GM12801 (cell line): ENCODE measurements at regions not wholly inside any gene's neighbourhood (a gene's known extent, or its start where the extent isn't known, plus 50 kb on each side); places are given as distances from the start of the nearest gene placed in this dataset.

ENCODE experiments used
- TF ChIP-seq, protein P1 (sequence below): IDR thresholded peaks from one replicate; pipeline ENCODE4 v1.5.1; 2011; ENCODE audit warnings: control low read depth; ENCODE audit not compliant: insufficient read length; ENCODE audit errors: extremely low read depth

DNA sequence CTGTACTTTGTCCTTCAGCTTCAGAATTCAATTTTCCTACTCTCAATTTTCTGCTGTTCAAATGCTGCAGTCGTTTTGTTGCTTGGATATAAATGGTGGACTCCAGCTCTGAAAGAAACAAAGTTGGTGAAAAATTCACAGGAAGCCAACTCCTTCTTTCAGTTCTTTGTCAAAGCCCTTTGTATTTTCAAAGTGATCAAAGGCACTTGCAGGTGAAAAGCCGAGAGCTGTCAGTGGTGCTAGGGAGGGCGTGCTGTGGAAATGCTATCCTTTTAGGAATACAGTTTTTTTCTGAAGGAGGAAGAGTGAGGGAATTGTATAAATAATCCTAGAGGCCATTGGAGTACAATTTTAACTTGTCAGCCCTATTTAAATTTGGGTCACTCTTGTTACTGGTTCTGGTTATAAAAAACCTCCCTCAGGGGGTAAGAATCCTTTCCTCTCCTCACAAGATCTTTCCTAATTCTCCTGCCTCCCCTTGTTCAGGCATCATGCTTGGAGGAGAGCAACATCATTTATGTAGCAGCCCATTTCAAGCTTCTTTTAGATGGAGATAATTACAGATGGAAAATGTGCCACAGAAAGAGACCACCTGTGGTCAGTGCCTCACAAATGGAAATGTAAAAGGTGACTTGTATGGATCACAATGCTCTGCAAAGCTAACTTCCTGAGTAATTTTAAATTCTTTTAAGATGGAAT, 62.5 kb upstream of the GHR start:
- TF ChIP-seq, protein P1, sequence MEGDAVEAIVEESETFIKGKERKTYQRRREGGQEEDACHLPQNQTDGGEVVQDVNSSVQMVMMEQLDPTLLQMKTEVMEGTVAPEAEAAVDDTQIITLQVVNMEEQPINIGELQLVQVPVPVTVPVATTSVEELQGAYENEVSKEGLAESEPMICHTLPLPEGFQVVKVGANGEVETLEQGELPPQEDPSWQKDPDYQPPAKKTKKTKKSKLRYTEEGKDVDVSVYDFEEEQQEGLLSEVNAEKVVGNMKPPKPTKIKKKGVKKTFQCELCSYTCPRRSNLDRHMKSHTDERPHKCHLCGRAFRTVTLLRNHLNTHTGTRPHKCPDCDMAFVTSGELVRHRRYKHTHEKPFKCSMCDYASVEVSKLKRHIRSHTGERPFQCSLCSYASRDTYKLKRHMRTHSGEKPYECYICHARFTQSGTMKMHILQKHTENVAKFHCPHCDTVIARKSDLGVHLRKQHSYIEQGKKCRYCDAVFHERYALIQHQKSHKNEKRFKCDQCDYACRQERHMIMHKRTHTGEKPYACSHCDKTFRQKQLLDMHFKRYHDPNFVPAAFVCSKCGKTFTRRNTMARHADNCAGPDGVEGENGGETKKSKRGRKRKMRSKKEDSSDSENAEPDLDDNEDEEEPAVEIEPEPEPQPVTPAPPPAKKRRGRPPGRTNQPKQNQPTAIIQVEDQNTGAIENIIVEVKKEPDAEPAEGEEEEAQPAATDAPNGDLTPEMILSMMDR = no peak

DNA sequence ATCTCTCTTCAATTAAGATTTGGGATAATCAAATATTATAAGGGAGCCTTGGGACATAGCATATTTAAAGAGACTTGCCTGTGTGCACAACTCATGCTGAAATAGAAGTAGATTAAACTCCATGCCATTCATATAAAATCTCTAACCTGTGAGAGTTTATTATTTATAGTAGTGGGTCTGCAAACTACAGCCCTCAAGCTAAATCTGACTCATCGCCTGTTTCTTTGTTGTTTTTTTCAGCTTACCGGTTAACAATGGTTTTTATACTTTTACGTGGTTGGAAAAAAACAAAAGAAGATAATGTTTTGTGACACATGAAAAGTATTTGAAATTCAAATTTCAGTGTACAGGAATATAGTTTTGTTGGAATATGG, 61.9 kb upstream of the GHR start:
- TF ChIP-seq, protein P1 = no peak

DNA sequence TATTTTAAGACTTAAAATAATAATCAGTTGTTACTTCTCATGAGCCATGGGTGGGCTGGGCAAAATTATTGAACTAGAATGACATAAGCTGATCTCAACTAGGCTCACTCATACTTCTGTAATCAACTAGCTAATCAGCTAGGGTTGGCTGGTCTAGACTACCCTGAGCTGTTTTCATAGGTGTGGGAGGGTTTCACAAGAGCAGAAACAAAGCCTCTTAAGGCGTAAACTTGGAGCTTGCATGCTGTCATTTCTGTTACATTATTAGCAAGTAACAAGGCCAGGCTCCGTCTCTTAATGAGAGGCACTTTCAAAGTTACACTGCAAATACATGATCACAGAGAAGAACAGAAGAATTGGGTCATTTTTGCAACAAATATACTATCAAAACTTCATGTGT, 57.2 kb upstream of the GHR start:
- TF ChIP-seq, protein P1 = no peak
